ENCODE measurements at regions not wholly inside any gene's neighbourhood (a gene's known extent, or its start where the extent isn't known, plus 50 kb on each side); places are given as distances from the start of the nearest gene placed in this dataset.

DNA sequence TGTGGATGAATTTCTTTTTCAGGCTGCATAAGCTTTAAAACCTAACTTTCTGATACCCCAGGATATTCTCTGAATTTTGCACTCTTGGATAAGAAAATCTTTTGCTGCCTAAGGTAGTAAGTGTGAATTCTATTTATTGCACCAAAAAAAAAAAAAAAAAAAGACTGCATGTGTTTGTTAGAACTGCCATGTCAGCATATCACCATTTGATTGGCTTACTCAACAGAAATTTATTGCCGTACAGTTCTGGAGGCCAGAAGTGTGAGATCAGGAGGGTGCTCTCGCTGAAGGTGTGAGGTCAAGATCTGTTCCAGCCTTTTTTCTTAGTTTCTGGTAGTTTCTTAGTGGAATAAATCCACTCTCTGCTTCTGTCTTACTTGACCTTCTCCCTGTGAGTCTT lies 1250.0 kb upstream of the PRKX start:
- no peaks in the 10 kb centered on the region for H3K4me1 Mint-ChIP-seq
- peaks cover 5% of the 10 kb centered on the region for H3K9me3 Mint-ChIP-seq
- no peaks in the 10 kb centered on the region for H3K27me3 Mint-ChIP-seq
- H3K4me3 Mint-ChIP-seq, result no peak overlapping the region
- ATAC-seq (replicated peaks), result no peak
- no peak overlapping the region for H3K27ac Mint-ChIP-seq
- H3K36me3 Mint-ChIP-seq (ENCODE audit: low read depth), result no peaks in the 10 kb centered on the region

DNA sequence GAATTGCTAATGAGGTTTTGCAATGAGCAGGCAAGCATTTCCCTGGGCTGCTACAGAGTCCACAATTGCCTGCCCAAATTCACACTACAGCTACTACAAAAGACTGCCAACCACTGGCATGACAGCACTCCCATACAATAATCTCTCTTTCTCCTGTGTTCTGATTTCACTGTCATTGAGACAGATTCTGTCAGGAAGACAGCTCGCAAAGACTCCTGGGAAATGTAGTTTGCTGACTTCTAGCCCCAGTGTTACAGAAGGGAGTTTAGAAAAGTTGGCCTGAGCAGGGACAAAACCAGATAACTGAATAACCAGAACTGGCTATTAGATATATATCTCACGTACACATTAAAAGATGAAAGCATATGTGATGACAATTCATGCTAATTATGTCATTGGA lies 1231.3 kb upstream of the PRKX start:
- Mint-ChIP-seq H3K4me3 (no peak overlapping the region), H3K27ac (no peak overlapping the region), H3K36me3 (ENCODE audit: low read depth) (no peaks in the 10 kb centered on the region), H3K4me1 (no peaks in the 10 kb centered on the region), H3K9me3 (no peaks in the 10 kb centered on the region), H3K27me3 (no peaks in the 10 kb centered on the region)
- no peak for ATAC-seq (replicated peaks)

DNA sequence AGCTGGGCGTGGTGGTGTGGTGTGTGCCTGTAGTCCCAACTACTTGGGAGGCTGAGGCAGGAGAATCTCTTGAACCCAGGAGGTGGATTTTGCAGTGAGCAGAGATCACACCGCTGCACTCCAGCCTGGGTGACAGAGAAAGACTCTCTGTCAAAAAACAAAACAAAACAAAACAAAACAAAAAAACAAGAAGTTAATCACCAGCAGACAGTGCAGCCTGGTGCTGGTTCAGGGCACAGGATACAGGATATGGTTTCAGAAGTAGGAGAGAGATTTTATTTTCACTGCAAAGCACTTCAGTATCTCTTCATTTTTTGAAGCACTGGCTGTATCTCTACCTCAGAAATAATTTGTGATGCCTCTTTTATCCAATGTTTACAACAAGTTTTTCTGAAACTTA lies 1222.9 kb upstream of the PRKX start:
- H3K9me3 Mint-ChIP-seq, result peaks cover 3% of the 10 kb centered on the region
- no peaks in the 10 kb centered on the region for H3K36me3 Mint-ChIP-seq (ENCODE audit: low read depth)
- no peak overlapping the region for H3K27ac Mint-ChIP-seq
- no peaks in the 10 kb centered on the region for H3K27me3 Mint-ChIP-seq
- no peaks in the 10 kb centered on the region for H3K4me1 Mint-ChIP-seq
- no peak for ATAC-seq (replicated peaks)
- H3K4me3 Mint-ChIP-seq, result no peak overlapping the region

DNA sequence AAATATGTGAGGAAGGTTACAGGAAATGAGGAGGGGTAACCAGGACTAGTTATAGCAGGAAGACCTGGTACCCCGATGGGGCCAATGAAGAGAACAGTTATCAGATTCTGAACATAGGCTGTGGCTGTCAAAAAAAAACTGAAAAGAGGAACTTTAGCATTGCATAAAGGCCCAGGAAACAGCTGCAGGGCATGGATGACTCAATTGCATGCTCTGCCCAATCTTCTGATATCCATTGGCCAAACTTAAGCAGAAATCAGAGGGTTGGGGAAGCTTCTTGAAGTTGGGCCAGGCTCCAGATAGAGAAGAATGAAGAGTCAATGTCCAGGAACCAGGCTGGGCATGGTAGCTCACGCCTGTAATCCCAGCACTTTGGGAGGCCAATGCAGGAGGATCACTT lies 1222.4 kb upstream of the PRKX start:
- Mint-ChIP-seq H3K4me1 (no peaks in the 10 kb centered on the region), H3K27ac (no peak overlapping the region), H3K27me3 (no peaks in the 10 kb centered on the region), H3K9me3 (peaks cover 3% of the 10 kb centered on the region), H3K4me3 (no peak overlapping the region), H3K36me3 (ENCODE audit: low read depth) (no peaks in the 10 kb centered on the region)
- no peak for ATAC-seq (replicated peaks)

DNA sequence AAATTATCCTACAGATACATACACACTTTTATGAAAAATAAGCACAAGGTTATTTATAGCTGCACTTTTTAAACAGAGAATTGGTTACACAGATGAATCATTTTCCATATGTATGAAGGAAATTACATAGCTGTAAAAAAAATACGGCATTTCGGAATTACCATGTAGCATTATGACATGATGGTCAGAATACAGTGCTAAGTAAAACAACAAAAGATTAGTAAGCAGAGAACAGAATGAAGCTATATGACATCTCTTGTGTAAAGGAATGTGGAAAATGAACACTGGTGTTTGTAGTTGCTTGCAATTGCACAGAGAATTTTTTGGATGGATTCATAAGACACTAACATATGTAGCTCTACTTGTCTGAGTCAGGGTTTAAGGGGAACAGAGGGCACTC lies 1222.0 kb upstream of the PRKX start:
- Mint-ChIP-seq H3K27ac (no peak overlapping the region), H3K4me3 (no peak overlapping the region), H3K27me3 (no peaks in the 10 kb centered on the region), H3K9me3 (peaks cover 3% of the 10 kb centered on the region), H3K4me1 (no peaks in the 10 kb centered on the region), H3K36me3 (ENCODE audit: low read depth) (no peaks in the 10 kb centered on the region)
- no peak for ATAC-seq (replicated peaks)

DNA sequence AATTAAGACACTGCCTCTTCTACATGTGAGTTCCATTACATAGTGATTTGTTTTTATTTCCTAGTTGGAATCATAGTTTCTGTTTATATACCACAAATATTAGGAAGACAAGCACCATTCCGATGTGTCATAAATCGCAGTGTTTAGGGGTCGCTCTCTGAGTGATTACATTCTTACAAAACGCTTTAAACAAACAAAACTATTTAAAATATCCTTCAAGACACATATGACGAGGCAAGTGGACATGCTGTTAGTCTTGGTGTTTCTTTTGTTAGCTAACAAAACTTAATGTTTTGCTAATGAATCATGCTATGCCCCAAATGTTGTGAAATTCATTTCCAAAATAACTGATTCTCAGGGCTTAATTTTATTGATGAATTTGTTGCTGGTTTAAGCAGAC lies 1219.3 kb upstream of the PRKX start:
- peaks cover 3% of the 10 kb centered on the region for H3K9me3 Mint-ChIP-seq
- no peaks in the 10 kb centered on the region for H3K4me1 Mint-ChIP-seq
- H3K27me3 Mint-ChIP-seq, result no peaks in the 10 kb centered on the region
- H3K27ac Mint-ChIP-seq, result no peak overlapping the region
- ATAC-seq (replicated peaks), result no peak
- H3K36me3 Mint-ChIP-seq (ENCODE audit: low read depth), result no peaks in the 10 kb centered on the region
- no peak overlapping the region for H3K4me3 Mint-ChIP-seq

DNA sequence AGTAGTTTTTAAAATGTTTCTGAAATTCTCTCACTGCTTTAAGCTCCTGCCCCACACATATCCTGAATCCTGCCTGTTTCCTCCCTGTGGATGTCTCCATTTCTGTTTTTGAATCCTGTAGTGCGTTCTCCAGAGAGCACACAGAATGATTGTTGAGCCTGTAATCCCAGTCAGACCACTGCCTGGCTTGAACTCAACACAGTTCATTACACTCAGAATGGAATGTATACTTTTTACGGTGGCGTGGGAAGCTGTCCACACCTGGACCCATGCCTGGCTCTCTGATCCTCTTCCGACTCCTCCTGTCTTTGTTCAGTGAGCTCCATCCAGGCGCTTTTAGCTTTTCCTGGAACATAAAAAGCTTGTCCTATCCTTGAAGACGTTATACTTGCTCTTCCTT lies 1217.0 kb upstream of the PRKX start:
- no peak for ATAC-seq (replicated peaks)
- Mint-ChIP-seq H3K36me3 (ENCODE audit: low read depth) (no peaks in the 10 kb centered on the region), H3K27me3 (no peaks in the 10 kb centered on the region), H3K27ac (no peak overlapping the region), H3K4me3 (no peak overlapping the region), H3K4me1 (no peaks in the 10 kb centered on the region), H3K9me3 (peaks cover under 1% of the 10 kb centered on the region)

DNA sequence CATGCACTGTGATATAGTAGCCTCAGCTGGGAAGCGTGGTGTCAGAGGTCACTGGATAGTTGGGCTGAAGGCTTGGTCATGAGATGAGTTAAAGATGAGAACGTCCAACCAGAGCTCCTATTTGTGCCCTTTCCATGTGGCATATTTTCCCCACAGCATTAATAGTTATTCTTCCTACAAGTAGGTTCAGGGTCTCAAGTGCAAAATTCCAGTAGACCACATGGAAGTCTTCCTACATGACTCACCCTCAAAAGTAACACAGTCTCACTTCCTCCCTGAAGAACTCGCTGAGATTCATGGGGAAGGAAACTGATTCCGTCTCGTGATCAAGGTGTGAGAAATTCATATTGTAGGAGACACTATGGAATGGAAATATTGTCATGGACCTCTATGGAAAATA lies 1212.5 kb upstream of the PRKX start:
- no peak for ATAC-seq (replicated peaks)
- no peak overlapping the region for H3K4me3 Mint-ChIP-seq

DNA sequence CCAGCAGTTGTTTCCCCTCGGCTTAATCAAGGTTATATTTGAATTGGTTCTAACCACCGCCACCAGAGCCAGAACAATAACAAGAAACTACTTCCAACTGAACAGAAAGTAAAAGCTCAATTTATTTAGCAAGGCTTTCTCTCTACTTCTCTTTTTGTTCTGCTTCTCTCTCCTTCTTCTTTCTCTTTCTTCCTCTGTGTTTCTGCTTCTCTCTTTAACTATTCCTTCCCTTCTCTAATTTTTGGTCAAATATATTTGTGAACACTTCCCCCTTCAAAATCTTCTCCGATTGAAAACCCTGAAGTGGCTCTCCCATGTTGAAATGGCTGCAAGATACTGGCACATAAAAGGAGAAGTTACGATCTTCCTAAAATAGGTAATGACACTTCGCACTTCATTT lies 1195.9 kb upstream of the PRKX start:
- Mint-ChIP-seq H3K27ac (no peak overlapping the region), H3K27me3 (no peaks in the 10 kb centered on the region), H3K4me3 (no peak overlapping the region), H3K4me1 (no peaks in the 10 kb centered on the region), H3K9me3 (peaks cover 4% of the 10 kb centered on the region), H3K36me3 (ENCODE audit: low read depth) (no peaks in the 10 kb centered on the region)
- ATAC-seq (replicated peaks), result no peak

More for the DNA sequence above, 1212.5 kb upstream of the PRKX start:
- H3K9me3 Mint-ChIP-seq, result no peaks in the 10 kb centered on the region
- no peak overlapping the region for H3K27ac Mint-ChIP-seq
- no peaks in the 10 kb centered on the region for H3K4me1 Mint-ChIP-seq
- H3K27me3 Mint-ChIP-seq, result no peaks in the 10 kb centered on the region
- H3K36me3 Mint-ChIP-seq (ENCODE audit: low read depth), result no peaks in the 10 kb centered on the region

DNA sequence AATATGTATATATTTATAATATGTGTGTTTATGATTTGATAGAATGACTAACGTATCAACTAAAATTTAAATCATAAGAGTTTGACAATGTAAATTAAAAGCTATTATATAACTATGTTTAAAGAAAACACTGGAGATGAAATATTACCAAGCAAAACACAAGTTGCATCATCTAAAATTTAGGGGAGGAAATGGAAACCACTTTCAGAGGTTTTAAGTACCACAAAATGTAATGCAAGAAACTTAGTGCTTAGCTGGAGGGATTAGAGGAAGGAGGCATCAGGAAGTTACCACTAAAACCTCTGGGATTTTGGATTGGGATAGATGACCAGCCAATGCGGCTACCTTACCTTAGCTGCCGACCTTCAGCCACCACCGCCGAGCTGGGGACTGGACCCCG lies 1192.1 kb upstream of the PRKX start:
- ATAC-seq (replicated peaks), result no peak
- Mint-ChIP-seq H3K36me3 (ENCODE audit: low read depth) (no peaks in the 10 kb centered on the region), H3K9me3 (peaks cover 4% of the 10 kb centered on the region), H3K4me3 (no peak overlapping the region), H3K4me1 (no peaks in the 10 kb centered on the region), H3K27me3 (no peaks in the 10 kb centered on the region), H3K27ac (no peak overlapping the region)

DNA sequence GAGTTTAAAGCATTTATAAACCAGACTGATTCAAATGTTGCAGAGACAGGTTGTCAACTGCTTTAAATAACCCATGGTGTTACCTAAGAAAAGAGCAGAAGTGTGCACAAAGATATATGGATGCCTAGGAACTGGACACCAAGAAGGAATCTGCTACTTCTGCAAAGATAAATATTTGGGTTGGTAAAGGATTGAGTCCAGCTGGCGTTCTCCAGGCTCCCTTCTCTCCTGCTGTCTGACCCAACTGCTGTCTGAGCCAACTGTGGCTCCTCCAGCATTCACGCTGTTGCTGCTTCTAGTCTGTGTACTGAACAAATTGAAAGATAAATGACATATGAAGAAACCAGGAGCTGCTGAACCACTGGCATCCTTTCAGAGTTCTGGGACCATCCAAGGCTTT lies 1167.8 kb upstream of the PRKX start:
- Mint-ChIP-seq H3K4me3 (no peak overlapping the region), H3K36me3 (ENCODE audit: low read depth) (no peaks in the 10 kb centered on the region), H3K27me3 (no peaks in the 10 kb centered on the region), H3K4me1 (no peaks in the 10 kb centered on the region), H3K9me3 (no peaks in the 10 kb centered on the region), H3K27ac (no peak overlapping the region)
- no peak for ATAC-seq (replicated peaks)

DNA sequence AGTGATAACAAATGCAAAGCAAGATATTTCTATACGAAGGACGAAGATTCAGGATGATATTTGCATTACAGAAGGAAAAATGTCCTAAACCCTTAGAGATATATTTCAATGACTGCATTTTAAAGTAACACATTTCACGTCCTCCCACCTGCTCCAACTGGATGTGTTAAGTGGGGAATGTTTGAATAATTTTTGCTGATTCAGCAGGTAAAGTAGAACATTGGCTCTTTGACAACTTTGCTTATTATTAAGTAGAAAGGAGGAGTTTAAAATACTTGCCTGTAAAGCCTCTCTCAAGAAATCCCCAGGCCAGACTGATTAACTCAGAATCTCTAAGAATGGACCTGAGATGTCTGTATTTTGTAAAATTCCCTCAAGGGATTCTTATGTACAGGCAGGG lies 1165.2 kb upstream of the PRKX start:
- Mint-ChIP-seq H3K36me3 (ENCODE audit: low read depth) (no peaks in the 10 kb centered on the region), H3K27ac (no peak overlapping the region), H3K9me3 (peaks cover 2% of the 10 kb centered on the region), H3K27me3 (no peaks in the 10 kb centered on the region), H3K4me1 (no peaks in the 10 kb centered on the region), H3K4me3 (no peak overlapping the region)
- ATAC-seq (replicated peaks), result no peak

DNA sequence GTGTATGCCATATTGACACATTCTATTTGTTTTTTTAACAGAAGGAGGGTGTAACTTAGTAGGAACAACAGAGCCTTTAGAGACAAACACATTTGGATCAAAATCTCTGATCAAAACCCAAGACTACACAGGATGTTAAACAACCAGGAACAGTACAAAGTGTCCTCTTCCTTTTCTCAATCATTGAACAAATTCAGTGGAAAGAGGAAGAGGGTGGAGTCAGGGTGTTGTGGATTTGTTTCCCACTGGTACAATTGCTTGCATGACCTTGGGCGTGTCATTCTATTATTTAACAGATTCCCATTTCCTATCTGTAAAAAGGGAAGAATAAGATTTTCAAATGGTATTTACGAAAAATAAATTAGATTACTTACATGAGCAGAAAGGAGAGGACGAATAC lies 1162.8 kb upstream of the PRKX start:
- Mint-ChIP-seq H3K4me3 (no peak overlapping the region), H3K27ac (no peak overlapping the region), H3K36me3 (ENCODE audit: low read depth) (no peaks in the 10 kb centered on the region), H3K27me3 (no peaks in the 10 kb centered on the region), H3K9me3 (peaks cover 9% of the 10 kb centered on the region), H3K4me1 (no peaks in the 10 kb centered on the region)
- no peak for ATAC-seq (replicated peaks)

DNA sequence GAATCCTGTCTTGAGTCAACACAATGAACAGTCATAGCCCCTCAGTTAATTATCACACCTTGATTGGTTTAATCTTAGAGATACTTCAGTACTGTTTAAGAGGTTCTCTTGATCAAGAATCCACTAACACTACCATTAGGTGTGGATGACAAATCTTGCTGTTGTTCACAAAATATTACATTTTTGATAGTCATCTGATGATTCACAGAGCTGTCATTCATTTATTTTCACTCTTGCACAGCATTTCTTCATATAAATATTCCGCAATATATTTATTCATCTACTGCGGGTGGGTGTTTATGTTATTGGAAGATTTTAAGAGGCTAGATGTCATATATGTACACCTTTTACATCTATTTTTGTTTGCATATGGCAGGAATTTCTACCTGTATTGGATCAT lies 1138.1 kb upstream of the PRKX start:
- Mint-ChIP-seq H3K4me3 (no peak overlapping the region), H3K9me3 (no peaks in the 10 kb centered on the region), H3K4me1 (no peaks in the 10 kb centered on the region), H3K36me3 (ENCODE audit: low read depth) (no peaks in the 10 kb centered on the region), H3K27ac (no peak overlapping the region), H3K27me3 (no peaks in the 10 kb centered on the region)
- no peak for ATAC-seq (replicated peaks)

DNA sequence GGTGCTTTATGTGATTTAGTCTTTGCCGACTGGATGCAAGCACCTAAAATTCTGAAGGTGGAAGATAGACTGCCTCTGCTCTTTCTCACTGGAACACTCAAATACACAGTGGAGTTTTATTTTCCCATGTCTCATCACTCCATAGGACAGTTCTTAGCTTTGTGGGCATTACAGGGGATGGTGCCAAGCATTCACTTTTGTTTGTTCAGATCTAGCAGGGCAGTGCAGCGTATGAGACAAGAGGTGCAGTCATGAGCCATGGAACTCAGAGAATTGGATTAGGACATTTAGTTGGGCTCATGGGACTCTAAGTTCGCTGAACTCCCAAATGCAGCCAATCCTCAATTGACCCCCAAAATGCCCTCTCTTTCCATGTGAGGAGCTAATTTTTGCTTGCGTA lies 1136.9 kb upstream of the PRKX start:
- Mint-ChIP-seq H3K9me3 (no peaks in the 10 kb centered on the region), H3K36me3 (ENCODE audit: low read depth) (no peaks in the 10 kb centered on the region), H3K27ac (no peak overlapping the region), H3K4me3 (no peak overlapping the region), H3K27me3 (no peaks in the 10 kb centered on the region), H3K4me1 (no peaks in the 10 kb centered on the region)
- no peak for ATAC-seq (replicated peaks)

DNA sequence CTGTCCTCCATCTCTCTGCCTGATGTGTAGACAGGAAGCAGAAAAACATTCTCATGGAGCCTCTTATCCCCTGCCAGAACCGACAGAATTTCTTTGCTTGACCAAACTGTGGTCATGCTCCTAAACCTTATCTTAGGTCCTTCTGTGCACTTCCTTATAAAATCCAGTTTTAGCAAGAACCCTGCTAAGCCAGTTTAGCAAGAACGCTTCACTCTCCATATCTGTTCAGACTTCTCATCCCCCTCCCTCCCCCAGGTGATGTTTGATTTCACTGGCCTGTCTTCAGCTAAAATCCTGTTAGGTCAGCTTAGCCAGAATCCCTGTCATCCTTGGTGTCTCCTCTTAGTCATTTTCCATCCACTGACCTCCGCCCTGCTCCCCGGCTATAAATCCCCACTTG lies 1130.9 kb upstream of the PRKX start:
- Mint-ChIP-seq H3K9me3 (no peaks in the 10 kb centered on the region), H3K4me3 (no peak overlapping the region), H3K4me1 (no peaks in the 10 kb centered on the region), H3K36me3 (ENCODE audit: low read depth) (no peaks in the 10 kb centered on the region), H3K27ac (no peak overlapping the region), H3K27me3 (no peaks in the 10 kb centered on the region)
- ATAC-seq (replicated peaks), result no peak

Data from activated T-helper 17 cell treated with anti-CD3 and anti-CD28 coated beads, Interleukin-2, amount 50 U/mL, for 72 hours (primary cell).